A549 (cell line): ENCODE measurements at regions not wholly inside any gene's neighbourhood (a gene's known extent, or its start where the extent isn't known, plus 50 kb on each side); places are given as distances from the start of the nearest gene placed in this dataset.

Experiments
- ATAC-seq, 2 experiments: fragments of 200-7000 bp in 1 of 2; fragments of >200 bp in 1 of 2; cut with Nextera tagmentation in 1 of 2; cut with Tn5 transposase in 1 of 2; 3 replicates each; pipeline versions ENCODE4 v1.8.0 to v1.9.1; 2018 to 2020; ENCODE audit warnings: mild to moderate bottlenecking in 1 of 2, moderate library complexity in 1 of 2
- CTCF ChIA-PET: fragments of 300-600 bp; sonication (Branson Sonifier 250); formaldehyde crosslinking; extraction: SDS; loops from one replicate; lab custom pipeline; 2021; ENCODE audit warnings: antibody characterized with exemption, inconsistent platforms; lab: Yijun Ruan, JAX
- POLR2A ChIA-PET: fragments of 350-600 bp; formaldehyde crosslinking; extraction: SDS; loops from one replicate; lab custom pipeline; 2021; ENCODE audit warnings: antibody characterized with exemption, inconsistent platforms; lab: Yijun Ruan, JAX
- DNase-seq, 2 experiments: peaks; one replicate each; pipeline versions ENCODE4 v3.0.0 to v3.0.0-alpha.2; 2011 to 2016; ENCODE audit warnings: low read depth in 1 of 2, low spot score in 1 of 2
- FAIRE-seq: peaks from 2 replicates; lab custom pipeline; 2011; peaks lifted over from hg19 to GRCh38; lab: Jason Lieb, UNC
- H3K27ac ChIP-seq, 2 experiments: fragments of >200 bp; sonication (Bioruptor Twin); formaldehyde crosslinking; 3 replicates each; pipeline ENCODE4 v1.5.1; 2016 to 2017
- H3K4me1 ChIP-seq: fragments of >200 bp; sonication (Bioruptor Twin); formaldehyde crosslinking; 3 replicates; pipeline ENCODE4 v1.6.1; 2016
- H3K4me2 ChIP-seq: fragments of >200 bp; sonication (Bioruptor Twin); formaldehyde crosslinking; 3 replicates; pipeline ENCODE4 v1.6.1; 2016
- H3K4me3 ChIP-seq: fragments of >200 bp; sonication (Bioruptor Twin); formaldehyde crosslinking; 3 replicates; pipeline ENCODE4 v1.5.1; 2016
- H3K9me3 ChIP-seq: fragments of >200 bp; sonication (Bioruptor Twin); formaldehyde crosslinking; 3 replicates; pipeline ENCODE4 v1.6.1; 2016
- CHD2 ChIP-seq: fragments of 150-350 bp; IDR thresholded peaks from 2 replicates; pipeline ENCODE4 v1.6.1; 2014; ENCODE audit warnings: low read length; ENCODE audit not compliant: partially characterized antibody
- FOSB ChIP-seq: fragments of 250-450 bp; sonication (Bioruptor Pico); IDR thresholded peaks from 2 replicates; pipeline ENCODE4 v1.5.0; 2020; ENCODE audit warnings: mild to moderate bottlenecking, moderate library complexity
- FOSL2 ChIP-seq, 2 experiments: fragments of 450-650 bp in 1 of 2; fragments of >200 bp in 1 of 2; sonication (Bioruptor Twin) in 1 of 2; formaldehyde crosslinking; IDR thresholded peaks; 2 replicates each; pipeline versions ENCODE4 v1.5.0 to v1.6.1; 2016 to 2020; ENCODE audit warnings: mild to moderate bottlenecking in 1 of 2, moderate library complexity in 1 of 2
- FOXS1 ChIP-seq: fragments of 250-450 bp; sonication (Bioruptor Pico); IDR thresholded peaks from 2 replicates; pipeline ENCODE4 v1.5.0; 2020; ENCODE audit warnings: mild to moderate bottlenecking, moderate library complexity
- HDAC2 ChIP-seq: fragments of 200-600 bp; sonication (generic); IDR thresholded peaks from 2 replicates; pipeline ENCODE4 v1.6.1; 2016
- JUN ChIP-seq, 2 experiments: fragments of >200 bp; sonication (Bioruptor Twin); formaldehyde crosslinking; IDR thresholded peaks; 2 replicates in 1 of 2; 3 replicates in 1 of 2; pipeline ENCODE4 v1.6.1; 2016 to 2017
- JUNB ChIP-seq: fragments of >200 bp; sonication (Bioruptor Twin); formaldehyde crosslinking; IDR thresholded peaks from 2 replicates; pipeline ENCODE4 v1.6.1; 2016
- KDM5A ChIP-seq: fragments of 200-600 bp; sonication (generic); IDR thresholded peaks from 2 replicates; pipeline ENCODE4 v1.6.1; 2016; ENCODE audit warnings: antibody characterized with exemption, mild to moderate bottlenecking
- MAZ ChIP-seq: fragments of 150-350 bp; IDR thresholded peaks from 2 replicates; pipeline ENCODE4 v1.6.1; 2014; ENCODE audit warnings: antibody characterized with exemption, low read depth, low read length, borderline replicate concordance
- MYC ChIP-seq: IDR thresholded peaks from 2 replicates; pipeline ENCODE4 v1.6.1; 2012; ENCODE audit warnings: mild to moderate bottlenecking, inconsistent platforms, low read length, improper control_type of control experiment, borderline replicate concordance
- NPAS2 ChIP-seq: fragments of 250-450 bp; sonication (Bioruptor Pico); IDR thresholded peaks from 2 replicates; pipeline ENCODE4 v1.8.0; 2022; ENCODE audit warnings: mild to moderate bottlenecking, moderate library complexity, borderline replicate concordance
- POLR2A ChIP-seq: IDR thresholded peaks from 2 replicates; pipeline ENCODE4 v1.6.1; 2012; ENCODE audit warnings: mild to moderate bottlenecking, low read length
- TP53 ChIP-seq: fragments of 250-450 bp; sonication (Bioruptor Pico); IDR thresholded peaks from 2 replicates; pipeline ENCODE4 v1.5.0; 2021; ENCODE audit warnings: mild to moderate bottlenecking, moderate library complexity
- ZC3H11A ChIP-seq: fragments of 450-650 bp; IDR thresholded peaks from 2 replicates; pipeline ENCODE4 v1.6.1; 2014; ENCODE audit warnings: antibody characterized with exemption, mild to moderate bottlenecking
- ZNF302 ChIP-seq: fragments of 250-450 bp; sonication (Bioruptor Pico); IDR thresholded peaks from 2 replicates; pipeline ENCODE4 v1.9.0; 2021; ENCODE audit warnings: inconsistent platforms, mild to moderate bottlenecking, moderate library complexity
- WGBS: methylation state at CpG from one replicate; pipeline ENCODE4 v1.1.6; 2017; ENCODE audit errors: missing lambda C conversion rate; 5-methylcytosine and 5-hydroxymethylcytosine counted together
- TF ChIP-seq, protein P1 (sequence below): fragments of >200 bp; sonication (Bioruptor Twin); formaldehyde crosslinking; IDR thresholded peaks from 2 replicates; pipeline ENCODE4 v1.6.1; 2016
- TF ChIP-seq, protein P2 (sequence below): IDR thresholded peaks from 2 replicates; pipeline ENCODE4 v1.6.1; 2012
- TF ChIP-seq, protein P3 (sequence below): fragments of >200 bp; sonication (Bioruptor Twin); formaldehyde crosslinking; IDR thresholded peaks from 3 replicates; pipeline ENCODE4 v1.5.1; 2016
- TF ChIP-seq, protein P4 (sequence below): IDR thresholded peaks from 2 replicates; pipeline ENCODE4 v1.6.1; 2012; ENCODE audit warnings: low read depth, borderline replicate concordance
- TF ChIP-seq, protein P5 (sequence below): fragments of 150-350 bp; IDR thresholded peaks from 2 replicates; pipeline ENCODE4 v1.6.1; 2014; ENCODE audit warnings: low read depth, mild to moderate bottlenecking, low read length
- TF ChIP-seq, protein P6 (sequence below): IDR thresholded peaks from 2 replicates; pipeline ENCODE4 v1.6.1; 2012

DNA sequence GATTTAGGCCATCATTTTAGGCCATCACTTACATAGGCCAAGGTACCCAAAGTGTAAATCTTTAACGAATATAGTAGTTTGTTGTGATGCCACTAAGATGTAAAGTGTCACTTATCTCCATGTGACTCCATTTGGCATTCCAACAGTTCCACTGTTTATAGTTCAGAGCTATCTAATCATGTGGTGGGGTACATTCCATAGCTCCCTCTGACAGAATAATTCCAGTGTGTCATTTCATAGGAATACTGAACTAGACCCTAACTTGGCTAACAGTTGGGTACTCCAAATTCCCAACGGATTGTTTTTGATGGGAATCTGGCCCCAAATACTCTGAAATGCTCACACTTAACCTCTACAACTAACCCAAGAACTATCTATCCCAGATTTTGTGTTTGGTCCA is 76.7 kb upstream of the FST start (continued):
- TF ChIP-seq, protein P1, sequence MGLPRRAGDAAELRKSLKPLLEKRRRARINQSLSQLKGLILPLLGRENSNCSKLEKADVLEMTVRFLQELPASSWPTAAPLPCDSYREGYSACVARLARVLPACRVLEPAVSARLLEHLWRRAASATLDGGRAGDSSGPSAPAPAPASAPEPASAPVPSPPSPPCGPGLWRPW: no peak
- TF ChIP-seq ZNF302 (CRISPR knock-in tag): no peak
- no peak for TF ChIP-seq CHD2
- TF ChIP-seq, protein P2, sequence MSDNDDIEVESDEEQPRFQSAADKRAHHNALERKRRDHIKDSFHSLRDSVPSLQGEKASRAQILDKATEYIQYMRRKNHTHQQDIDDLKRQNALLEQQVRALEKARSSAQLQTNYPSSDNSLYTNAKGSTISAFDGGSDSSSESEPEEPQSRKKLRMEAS: no peak
- TF ChIP-seq JUNB: no peak
- no peak for TF ChIP-seq MYC

DNA sequence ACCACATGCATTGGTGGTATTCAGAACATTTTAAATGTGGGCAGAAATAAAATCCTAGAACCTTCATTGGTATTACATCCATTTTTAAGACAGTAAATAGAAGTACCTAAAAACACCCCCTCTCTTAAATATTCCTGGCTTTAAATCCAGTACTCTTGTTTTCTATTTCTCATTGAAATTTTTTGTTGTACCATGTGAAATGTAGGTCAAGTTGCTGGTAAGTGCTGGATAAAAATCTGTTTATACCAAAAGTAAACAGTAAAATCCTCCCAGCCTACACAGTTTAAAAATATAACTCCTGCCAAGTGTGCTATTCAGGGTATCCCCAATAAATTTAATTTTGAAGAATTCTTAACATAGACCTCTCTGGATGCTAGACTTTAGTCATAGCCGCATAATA is 75.0 kb upstream of the FST start:
- DNase-seq (no peak), FAIRE-seq (no peak), ATAC-seq (no peak)
- H3K4me3 ChIP-seq: no peak overlapping the region
- peaks cover 17% of the 10 kb centered on the region for H3K4me1 ChIP-seq
- CTCF ChIA-PET: no interaction called here
- POLR2A ChIA-PET: no interaction called here
- TF ChIP-seq MAZ (no peak), HDAC2 (no peak), POLR2A (no peak), FOSL2 (IDR thresholded peaks at IDR 0.05) (no peak), FOSL2 (CRISPR knock-in tag; IDR thresholded peaks at IDR 0.05) (no peak), MYC (no peak), TP53 (no peak), ZC3H11A (no peak), JUNB (no peak), JUN (IDR thresholded peaks at IDR 0.05) (no peak), KDM5A (no peak), NPAS2 (CRISPR knock-in tag) (no peak), FOSB (CRISPR knock-in tag) (no peak), FOXS1 (CRISPR knock-in tag) (no peak)
- TF ChIP-seq, protein P3, sequence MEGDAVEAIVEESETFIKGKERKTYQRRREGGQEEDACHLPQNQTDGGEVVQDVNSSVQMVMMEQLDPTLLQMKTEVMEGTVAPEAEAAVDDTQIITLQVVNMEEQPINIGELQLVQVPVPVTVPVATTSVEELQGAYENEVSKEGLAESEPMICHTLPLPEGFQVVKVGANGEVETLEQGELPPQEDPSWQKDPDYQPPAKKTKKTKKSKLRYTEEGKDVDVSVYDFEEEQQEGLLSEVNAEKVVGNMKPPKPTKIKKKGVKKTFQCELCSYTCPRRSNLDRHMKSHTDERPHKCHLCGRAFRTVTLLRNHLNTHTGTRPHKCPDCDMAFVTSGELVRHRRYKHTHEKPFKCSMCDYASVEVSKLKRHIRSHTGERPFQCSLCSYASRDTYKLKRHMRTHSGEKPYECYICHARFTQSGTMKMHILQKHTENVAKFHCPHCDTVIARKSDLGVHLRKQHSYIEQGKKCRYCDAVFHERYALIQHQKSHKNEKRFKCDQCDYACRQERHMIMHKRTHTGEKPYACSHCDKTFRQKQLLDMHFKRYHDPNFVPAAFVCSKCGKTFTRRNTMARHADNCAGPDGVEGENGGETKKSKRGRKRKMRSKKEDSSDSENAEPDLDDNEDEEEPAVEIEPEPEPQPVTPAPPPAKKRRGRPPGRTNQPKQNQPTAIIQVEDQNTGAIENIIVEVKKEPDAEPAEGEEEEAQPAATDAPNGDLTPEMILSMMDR: no peak
- TF ChIP-seq, protein P1: no peak
- TF ChIP-seq, protein P4, sequence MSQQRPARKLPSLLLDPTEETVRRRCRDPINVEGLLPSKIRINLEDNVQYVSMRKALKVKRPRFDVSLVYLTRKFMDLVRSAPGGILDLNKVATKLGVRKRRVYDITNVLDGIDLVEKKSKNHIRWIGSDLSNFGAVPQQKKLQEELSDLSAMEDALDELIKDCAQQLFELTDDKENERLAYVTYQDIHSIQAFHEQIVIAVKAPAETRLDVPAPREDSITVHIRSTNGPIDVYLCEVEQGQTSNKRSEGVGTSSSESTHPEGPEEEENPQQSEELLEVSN: no peak
- TF ChIP-seq, protein P5, sequence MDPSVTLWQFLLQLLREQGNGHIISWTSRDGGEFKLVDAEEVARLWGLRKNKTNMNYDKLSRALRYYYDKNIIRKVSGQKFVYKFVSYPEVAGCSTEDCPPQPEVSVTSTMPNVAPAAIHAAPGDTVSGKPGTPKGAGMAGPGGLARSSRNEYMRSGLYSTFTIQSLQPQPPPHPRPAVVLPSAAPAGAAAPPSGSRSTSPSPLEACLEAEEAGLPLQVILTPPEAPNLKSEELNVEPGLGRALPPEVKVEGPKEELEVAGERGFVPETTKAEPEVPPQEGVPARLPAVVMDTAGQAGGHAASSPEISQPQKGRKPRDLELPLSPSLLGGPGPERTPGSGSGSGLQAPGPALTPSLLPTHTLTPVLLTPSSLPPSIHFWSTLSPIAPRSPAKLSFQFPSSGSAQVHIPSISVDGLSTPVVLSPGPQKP: no peak
- TF ChIP-seq, protein P6, sequence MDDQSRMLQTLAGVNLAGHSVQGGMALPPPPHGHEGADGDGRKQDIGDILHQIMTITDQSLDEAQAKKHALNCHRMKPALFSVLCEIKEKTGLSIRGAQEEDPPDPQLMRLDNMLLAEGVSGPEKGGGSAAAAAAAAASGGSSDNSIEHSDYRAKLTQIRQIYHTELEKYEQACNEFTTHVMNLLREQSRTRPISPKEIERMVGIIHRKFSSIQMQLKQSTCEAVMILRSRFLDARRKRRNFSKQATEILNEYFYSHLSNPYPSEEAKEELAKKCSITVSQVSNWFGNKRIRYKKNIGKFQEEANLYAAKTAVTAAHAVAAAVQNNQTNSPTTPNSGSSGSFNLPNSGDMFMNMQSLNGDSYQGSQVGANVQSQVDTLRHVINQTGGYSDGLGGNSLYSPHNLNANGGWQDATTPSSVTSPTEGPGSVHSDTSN: no peak
- no peaks in the 10 kb centered on the region for H3K9me3 ChIP-seq
- H3K27ac ChIP-seq: no peak overlapping the region
- 92% methylated on average over 1 of the region's 1 CpG for whole genome bisulfite sequencing
- no peak overlapping the region for H3K4me2 ChIP-seq
